NCI-H69 (cell line): ENCODE measurements at regions not wholly inside any gene's neighbourhood (a gene's known extent, or its start where the extent isn't known, plus 50 kb on each side); places are given as distances from the start of the nearest gene placed in this dataset.

Experiments used
- DNase-seq: peaks from one replicate; lab custom pipeline; 2025; lab: John Stamatoyannopoulos, UW

GRCh38 chr4:180640193-180640592, 1603.0 kb upstream of the TENM3 start:
- no peak for DNase-seq

- peak; percentile 26 for DNase-seq
Observed at GRCh38 chr4:180641495-180641894, 1601.7 kb upstream of the TENM3 start.

- DNase-seq, result no peak
Observed at GRCh38 chr4:180642732-180643131, 1600.5 kb upstream of the TENM3 start.

GRCh38 chr4:180650273-180650672, 1592.9 kb upstream of the TENM3 start:
- no peak for DNase-seq

GRCh38 chr4:180652533-180652932, 1590.7 kb upstream of the TENM3 start:
- DNase-seq, result no peak

- DNase-seq, result no peak
Observed at GRCh38 chr4:180655886-180656285, 1587.3 kb upstream of the TENM3 start.

- DNase-seq, result no peak
Observed at GRCh38 chr4:180657881-180658280, 1585.3 kb upstream of the TENM3 start.

GRCh38 chr4:180664766-180665368, 1578.3 kb upstream of the TENM3 start:
- peak; percentile 92 for DNase-seq

- DNase-seq, result peak; percentile 51
Observed at GRCh38 chr4:180665481-180665880, 1577.7 kb upstream of the TENM3 start.

GRCh38 chr4:180665994-180666824, 1577.0 kb upstream of the TENM3 start:
- peak; percentile 85 for DNase-seq

- DNase-seq, result no peak
Observed at GRCh38 chr4:180668732-180669131, 1574.5 kb upstream of the TENM3 start.

- DNase-seq, result peak; percentile 68
Observed at GRCh38 chr4:180669680-180670079, 1573.5 kb upstream of the TENM3 start.

GRCh38 chr4:180674619-180675358, 1568.4 kb upstream of the TENM3 start:
- peak; percentile 90 for DNase-seq

- DNase-seq, result peak; percentile 89
Observed at GRCh38 chr4:180675359-180675650, 1567.9 kb upstream of the TENM3 start.

- peak; percentile 97 for DNase-seq
Observed at GRCh38 chr4:180680305-180680704, 1562.9 kb upstream of the TENM3 start.

GRCh38 chr4:180682776-180683175, 1560.4 kb upstream of the TENM3 start:
- DNase-seq, result peak; percentile 78

GRCh38 chr4:180683186-180683585, 1560.0 kb upstream of the TENM3 start:
- no peak for DNase-seq

GRCh38 chr4:180688480-180688879, 1554.7 kb upstream of the TENM3 start:
- DNase-seq, result peak; percentile 3

- no peak for DNase-seq
Observed at GRCh38 chr4:180694875-180695274, 1548.3 kb upstream of the TENM3 start.

- peak; percentile 43 for DNase-seq
Observed at GRCh38 chr4:180695851-180696250, 1547.4 kb upstream of the TENM3 start.

GRCh38 chr4:180696460-180697092, 1546.6 kb upstream of the TENM3 start:
- no peak for DNase-seq

- DNase-seq, result no peak
Observed at GRCh38 chr4:180698550-180699195, 1544.5 kb upstream of the TENM3 start.
